ENCODE measurements at regions not wholly inside any gene's neighbourhood (a gene's known extent, or its start where the extent isn't known, plus 50 kb on each side); places are given as distances from the start of the nearest gene placed in this dataset.

DNA sequence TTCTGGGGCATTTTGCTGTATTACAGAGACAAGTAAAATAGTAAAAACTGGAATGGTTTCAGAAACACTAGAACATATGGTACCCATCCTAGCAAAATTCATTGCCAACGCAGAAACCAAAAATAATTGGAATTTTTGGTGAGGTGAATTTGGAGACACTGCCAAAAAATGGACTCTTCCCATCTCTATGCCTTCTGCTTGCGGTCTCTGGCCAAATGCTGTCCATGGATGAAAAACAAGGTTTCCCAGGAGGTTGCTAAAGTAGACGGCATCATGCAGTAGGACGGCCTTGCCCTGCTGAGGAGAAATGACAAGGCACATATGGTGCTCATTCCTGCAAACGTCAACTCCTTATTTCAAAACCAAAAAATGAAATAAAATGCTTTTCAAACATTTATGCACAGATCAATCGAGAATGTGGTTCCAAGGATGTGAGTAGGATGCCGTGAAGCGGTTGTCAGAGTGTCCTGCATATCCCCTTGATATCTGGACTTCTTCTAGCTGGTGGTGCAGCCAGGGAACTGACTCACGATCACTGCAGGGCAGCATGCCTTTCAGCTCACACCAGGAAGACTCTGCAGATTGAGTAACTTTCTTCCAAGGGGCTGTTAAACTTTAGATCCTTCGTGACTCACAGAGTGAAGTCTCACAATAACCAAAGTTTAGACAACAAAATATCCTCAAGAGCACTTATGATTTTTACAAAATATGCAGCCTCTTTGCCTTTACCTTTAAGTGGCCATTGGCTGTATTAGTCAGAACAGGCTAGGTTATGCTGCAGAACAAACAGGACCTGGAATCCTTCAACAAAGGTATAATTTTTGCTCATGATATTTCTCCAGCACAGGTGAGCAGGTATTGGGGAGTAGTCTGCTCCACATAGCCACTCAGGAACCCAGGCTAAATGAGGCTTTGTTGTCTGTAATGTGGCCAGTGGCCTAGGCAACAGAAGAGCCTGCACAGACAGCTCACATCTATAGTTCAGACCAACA, 149.4 kb upstream of the NDUFV2 start:
- DNase-seq, result no peak
- no peak overlapping the region for H3K4me3 ChIP-seq (ENCODE audit: insufficient read depth, low read depth, low read length, poor library complexity, severe bottlenecking)
- no peaks in the 10 kb centered on the region for H3K36me3 ChIP-seq (ENCODE audit: control insufficient read depth, insufficient read depth, low read length)
- H3K9me3 ChIP-seq (ENCODE audit: control insufficient read depth, low read length), result no peaks in the 10 kb centered on the region
- H3K27ac ChIP-seq (ENCODE audit: insufficient read depth, low read length, poor library complexity, severe bottlenecking), result no peak overlapping the region
- H3K27me3 ChIP-seq (replicated peaks; ENCODE audit: control insufficient read depth, insufficient read depth, low read length, poor library complexity, severe bottlenecking), result no peaks in the 10 kb centered on the region
- no peaks in the 10 kb centered on the region for H3K4me1 ChIP-seq (ENCODE audit: control insufficient read depth, insufficient read depth, low read length, poor library complexity, severe bottlenecking)

DNA sequence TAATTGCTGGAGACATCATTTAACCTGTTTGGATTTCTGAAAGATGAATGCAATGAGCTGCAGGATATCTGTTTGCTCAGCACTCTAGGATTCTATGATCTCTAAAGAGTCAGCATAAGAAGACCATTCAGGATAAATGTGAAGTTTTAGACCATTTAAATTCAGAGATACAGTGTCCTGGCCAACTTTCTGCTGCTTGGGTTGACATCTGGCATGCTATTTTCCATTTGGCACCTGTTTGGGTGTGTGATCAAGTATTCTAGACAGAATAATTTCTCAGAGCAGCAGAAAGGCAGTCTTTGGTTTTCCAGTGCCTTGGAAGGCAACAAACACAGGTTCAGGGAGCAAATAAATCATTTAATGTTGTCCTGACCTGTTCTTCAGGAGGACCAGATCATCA, 144.8 kb upstream of the NDUFV2 start:
- no peaks in the 10 kb centered on the region for H3K36me3 ChIP-seq (ENCODE audit: control insufficient read depth, insufficient read depth, low read length)
- H3K27ac ChIP-seq (ENCODE audit: insufficient read depth, low read length, poor library complexity, severe bottlenecking), result no peak overlapping the region
- no peaks in the 10 kb centered on the region for H3K9me3 ChIP-seq (ENCODE audit: control insufficient read depth, low read length)
- no peak overlapping the region for H3K4me3 ChIP-seq (ENCODE audit: insufficient read depth, low read depth, low read length, poor library complexity, severe bottlenecking)
- no peaks in the 10 kb centered on the region for H3K27me3 ChIP-seq (replicated peaks; ENCODE audit: control insufficient read depth, insufficient read depth, low read length, poor library complexity, severe bottlenecking)
- no peak for DNase-seq
- H3K4me1 ChIP-seq (ENCODE audit: control insufficient read depth, insufficient read depth, low read length, poor library complexity, severe bottlenecking), result no peaks in the 10 kb centered on the region

DNA sequence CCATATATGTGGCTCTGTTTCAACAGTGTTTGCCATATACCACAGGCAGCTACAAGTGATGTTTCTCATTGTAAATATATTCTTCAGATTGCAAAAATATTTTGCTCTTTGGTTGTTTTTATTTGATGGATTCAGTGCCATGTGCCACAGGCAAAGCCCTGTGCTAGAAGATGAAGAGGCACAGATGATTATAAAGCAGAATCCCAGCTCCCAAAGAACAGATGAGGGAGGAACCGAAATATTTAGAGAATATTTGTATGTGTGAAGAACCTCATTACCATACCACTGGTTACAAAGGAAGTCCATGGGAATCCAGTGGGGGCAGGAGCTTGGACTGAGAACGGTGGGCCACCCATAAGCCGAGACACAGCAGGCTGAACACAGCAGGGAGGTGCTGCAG, 143.8 kb upstream of the NDUFV2 start:
- Histone ChIP-seq H3K27ac (ENCODE audit: insufficient read depth, low read length, poor library complexity, severe bottlenecking) (no peak overlapping the region), H3K36me3 (ENCODE audit: control insufficient read depth, insufficient read depth, low read length) (no peaks in the 10 kb centered on the region), H3K27me3 (replicated peaks; ENCODE audit: control insufficient read depth, insufficient read depth, low read length, poor library complexity, severe bottlenecking) (no peaks in the 10 kb centered on the region), H3K9me3 (ENCODE audit: control insufficient read depth, low read length) (no peaks in the 10 kb centered on the region), H3K4me3 (ENCODE audit: insufficient read depth, low read depth, low read length, poor library complexity, severe bottlenecking) (no peak overlapping the region), H3K4me1 (ENCODE audit: control insufficient read depth, insufficient read depth, low read length, poor library complexity, severe bottlenecking) (no peaks in the 10 kb centered on the region)
- DNase-seq, result no peak

DNA sequence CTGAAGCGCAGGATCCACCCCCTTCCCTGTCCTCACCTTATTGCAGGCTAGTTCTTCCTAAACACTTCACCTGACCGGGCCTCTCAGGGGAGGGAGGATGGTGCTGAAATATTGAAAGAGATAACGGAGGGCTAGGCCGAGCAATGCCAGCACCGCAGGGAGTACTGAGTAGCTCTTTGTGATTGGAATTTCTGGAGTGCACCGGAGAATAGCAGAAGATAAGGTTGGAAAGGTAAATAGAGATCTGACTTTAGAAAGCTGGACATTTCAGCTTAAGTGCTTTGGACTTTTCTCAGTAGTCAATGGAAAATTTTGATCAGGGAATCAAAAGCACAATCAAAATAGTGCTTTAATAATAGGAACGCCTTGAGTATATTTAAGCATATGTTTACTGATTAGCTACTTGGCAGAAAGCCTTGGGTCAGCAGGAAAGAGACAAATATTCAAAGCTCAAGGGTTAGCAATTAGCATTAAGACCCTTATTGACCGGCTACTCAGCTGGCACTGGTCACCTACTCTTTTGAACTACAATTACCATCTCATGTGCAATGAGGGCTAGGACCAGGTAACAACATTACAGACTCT, 142.9 kb upstream of the NDUFV2 start:
- H3K4me1 ChIP-seq (ENCODE audit: control insufficient read depth, insufficient read depth, low read length, poor library complexity, severe bottlenecking), result no peaks in the 10 kb centered on the region

GRCh38 chr18:8960740-8961657, 141.5 kb upstream of the NDUFV2 start:
- Histone ChIP-seq H3K36me3 (ENCODE audit: control insufficient read depth, insufficient read depth, low read length) (no peaks in the 10 kb centered on the region), H3K4me1 (ENCODE audit: control insufficient read depth, insufficient read depth, low read length, poor library complexity, severe bottlenecking) (no peaks in the 10 kb centered on the region), H3K9me3 (ENCODE audit: control insufficient read depth, low read length) (no peaks in the 10 kb centered on the region), H3K27ac (ENCODE audit: insufficient read depth, low read length, poor library complexity, severe bottlenecking) (no peak overlapping the region), H3K4me3 (ENCODE audit: insufficient read depth, low read depth, low read length, poor library complexity, severe bottlenecking) (no peak overlapping the region), H3K27me3 (replicated peaks; ENCODE audit: control insufficient read depth, insufficient read depth, low read length, poor library complexity, severe bottlenecking) (no peaks in the 10 kb centered on the region)
- DNase-seq, result no peak

More for the DNA sequence above, 142.9 kb upstream of the NDUFV2 start:
- Histone ChIP-seq H3K27me3 (replicated peaks; ENCODE audit: control insufficient read depth, insufficient read depth, low read length, poor library complexity, severe bottlenecking) (no peaks in the 10 kb centered on the region), H3K9me3 (ENCODE audit: control insufficient read depth, low read length) (no peaks in the 10 kb centered on the region), H3K36me3 (ENCODE audit: control insufficient read depth, insufficient read depth, low read length) (no peaks in the 10 kb centered on the region), H3K27ac (ENCODE audit: insufficient read depth, low read length, poor library complexity, severe bottlenecking) (no peak overlapping the region), H3K4me3 (ENCODE audit: insufficient read depth, low read depth, low read length, poor library complexity, severe bottlenecking) (no peak overlapping the region)
- no peak for DNase-seq

DNA sequence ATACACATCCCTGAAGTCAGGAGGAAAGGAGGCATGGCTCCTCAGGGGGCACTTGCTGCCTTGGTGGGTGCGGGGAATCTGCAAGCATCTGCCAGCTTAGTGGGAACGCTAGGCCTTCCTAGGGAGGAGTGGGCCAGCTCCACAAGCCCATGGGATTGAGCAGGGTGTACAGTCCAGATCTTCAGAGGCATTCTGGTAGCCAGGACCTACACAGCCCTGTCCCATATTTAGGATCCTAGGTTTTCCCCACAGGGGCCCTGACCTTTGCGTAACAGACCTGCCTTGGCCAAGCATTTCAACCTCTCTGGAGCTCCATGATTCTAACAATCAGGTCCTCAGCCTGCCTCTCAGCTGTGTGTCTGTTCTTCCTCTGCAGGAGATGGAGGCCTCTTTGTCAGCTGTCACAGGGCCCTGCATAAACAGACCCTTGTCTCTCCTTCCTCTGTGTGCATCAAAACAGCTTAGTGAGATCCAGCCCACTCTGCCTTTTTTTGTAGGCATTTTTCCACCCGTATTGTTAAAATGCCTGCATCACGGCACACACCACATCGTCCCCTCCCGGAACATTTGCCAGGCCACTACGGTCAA, 140.2 kb upstream of the NDUFV2 start:
- Histone ChIP-seq H3K36me3 (ENCODE audit: control insufficient read depth, insufficient read depth, low read length) (no peaks in the 10 kb centered on the region), H3K27ac (ENCODE audit: insufficient read depth, low read length, poor library complexity, severe bottlenecking) (no peak overlapping the region), H3K4me1 (ENCODE audit: control insufficient read depth, insufficient read depth, low read length, poor library complexity, severe bottlenecking) (no peaks in the 10 kb centered on the region), H3K27me3 (replicated peaks; ENCODE audit: control insufficient read depth, insufficient read depth, low read length, poor library complexity, severe bottlenecking) (no peaks in the 10 kb centered on the region), H3K9me3 (ENCODE audit: control insufficient read depth, low read length) (no peaks in the 10 kb centered on the region), H3K4me3 (ENCODE audit: insufficient read depth, low read depth, low read length, poor library complexity, severe bottlenecking) (no peak overlapping the region)
- no peak for DNase-seq

- Histone ChIP-seq H3K9me3 (ENCODE audit: control insufficient read depth, low read length) (no peaks in the 10 kb centered on the region), H3K36me3 (ENCODE audit: control insufficient read depth, insufficient read depth, low read length) (no peaks in the 10 kb centered on the region), H3K4me1 (ENCODE audit: control insufficient read depth, insufficient read depth, low read length, poor library complexity, severe bottlenecking) (no peaks in the 10 kb centered on the region), H3K27me3 (replicated peaks; ENCODE audit: control insufficient read depth, insufficient read depth, low read length, poor library complexity, severe bottlenecking) (no peaks in the 10 kb centered on the region), H3K27ac (ENCODE audit: insufficient read depth, low read length, poor library complexity, severe bottlenecking) (no peak overlapping the region), H3K4me3 (ENCODE audit: insufficient read depth, low read depth, low read length, poor library complexity, severe bottlenecking) (no peak overlapping the region)
- no peak for DNase-seq
These were observed 139.5 kb upstream of the NDUFV2 start for GRCh38 chr18:8962855-8963635.

DNA sequence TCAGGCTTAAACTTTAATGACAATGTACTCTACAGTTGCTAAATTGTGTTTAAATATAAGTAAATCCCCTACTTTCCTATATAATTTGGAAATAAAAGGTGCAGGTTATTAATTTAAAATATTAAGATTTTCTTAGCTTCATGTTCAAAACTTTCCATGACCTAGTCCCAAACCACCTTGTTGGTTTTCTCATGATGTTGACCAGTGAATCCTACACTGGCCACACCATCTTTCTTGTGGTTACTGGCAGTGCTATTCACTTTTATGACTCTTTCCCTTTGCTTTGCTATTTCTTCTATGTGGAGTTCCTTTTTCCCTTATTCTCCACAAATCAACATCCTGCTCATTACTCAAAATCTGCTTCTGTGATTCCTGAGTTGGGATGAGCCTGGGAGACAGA, 138.6 kb upstream of the NDUFV2 start:
- Histone ChIP-seq H3K27me3 (replicated peaks; ENCODE audit: control insufficient read depth, insufficient read depth, low read length, poor library complexity, severe bottlenecking) (no peaks in the 10 kb centered on the region), H3K4me1 (ENCODE audit: control insufficient read depth, insufficient read depth, low read length, poor library complexity, severe bottlenecking) (no peaks in the 10 kb centered on the region), H3K9me3 (ENCODE audit: control insufficient read depth, low read length) (no peaks in the 10 kb centered on the region), H3K36me3 (ENCODE audit: control insufficient read depth, insufficient read depth, low read length) (no peaks in the 10 kb centered on the region), H3K27ac (ENCODE audit: insufficient read depth, low read length, poor library complexity, severe bottlenecking) (no peak overlapping the region), H3K4me3 (ENCODE audit: insufficient read depth, low read depth, low read length, poor library complexity, severe bottlenecking) (no peak overlapping the region)
- no peak for DNase-seq

GRCh38 chr18:8965398-8965797, 137.1 kb upstream of the NDUFV2 start:
- Histone ChIP-seq H3K27ac (ENCODE audit: insufficient read depth, low read length, poor library complexity, severe bottlenecking) (no peak overlapping the region), H3K36me3 (ENCODE audit: control insufficient read depth, insufficient read depth, low read length) (no peaks in the 10 kb centered on the region)

More at GRCh38 chr18:8965398-8965797, 137.1 kb upstream of the NDUFV2 start:
- no peak overlapping the region for H3K4me3 ChIP-seq (ENCODE audit: insufficient read depth, low read depth, low read length, poor library complexity, severe bottlenecking)
- no peak for DNase-seq
- H3K27me3 ChIP-seq (replicated peaks; ENCODE audit: control insufficient read depth, insufficient read depth, low read length, poor library complexity, severe bottlenecking), result no peaks in the 10 kb centered on the region
- H3K4me1 ChIP-seq (ENCODE audit: control insufficient read depth, insufficient read depth, low read length, poor library complexity, severe bottlenecking), result no peaks in the 10 kb centered on the region
- no peaks in the 10 kb centered on the region for H3K9me3 ChIP-seq (ENCODE audit: control insufficient read depth, low read length)
